ENCODE measurements at regions not wholly inside any gene's neighbourhood (a gene's known extent, or its start where the extent isn't known, plus 50 kb on each side); places are given as distances from the start of the nearest gene placed in this dataset.

DNA sequence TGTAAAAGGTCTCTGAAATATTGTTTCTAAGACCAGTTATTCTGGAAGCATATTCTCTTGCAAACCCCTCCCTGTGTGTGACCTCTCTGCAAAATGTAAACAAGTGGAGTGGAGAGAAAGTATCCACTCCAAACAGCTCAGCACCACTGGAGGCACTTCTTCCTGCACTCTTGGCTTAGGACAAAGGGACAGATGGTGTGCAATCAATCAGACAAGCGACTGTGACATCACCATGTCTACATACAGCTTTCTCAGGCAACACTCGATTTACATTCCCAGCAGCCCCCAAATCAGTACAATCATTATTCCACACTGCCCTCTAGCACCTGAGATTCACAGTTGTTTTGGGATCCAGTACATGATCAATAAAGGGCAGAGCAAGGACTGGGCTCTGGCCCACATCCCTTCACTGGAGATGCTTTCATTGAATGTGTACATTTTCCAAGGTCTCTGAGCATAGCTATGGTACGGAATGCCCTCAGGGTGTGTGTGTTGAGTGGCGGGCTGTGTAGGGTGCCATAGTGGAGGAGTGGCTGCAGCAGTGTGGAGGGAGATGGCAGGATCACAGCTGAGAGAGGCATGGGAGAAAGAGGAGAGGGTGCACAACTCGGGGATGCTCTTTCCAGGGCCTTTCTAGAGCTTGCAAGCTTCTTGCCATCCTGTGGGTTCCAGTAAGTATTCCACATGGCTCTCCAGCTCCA lies 311.8 kb upstream of the ST6GAL2 start:
- TF ChIP-seq, protein P1, sequence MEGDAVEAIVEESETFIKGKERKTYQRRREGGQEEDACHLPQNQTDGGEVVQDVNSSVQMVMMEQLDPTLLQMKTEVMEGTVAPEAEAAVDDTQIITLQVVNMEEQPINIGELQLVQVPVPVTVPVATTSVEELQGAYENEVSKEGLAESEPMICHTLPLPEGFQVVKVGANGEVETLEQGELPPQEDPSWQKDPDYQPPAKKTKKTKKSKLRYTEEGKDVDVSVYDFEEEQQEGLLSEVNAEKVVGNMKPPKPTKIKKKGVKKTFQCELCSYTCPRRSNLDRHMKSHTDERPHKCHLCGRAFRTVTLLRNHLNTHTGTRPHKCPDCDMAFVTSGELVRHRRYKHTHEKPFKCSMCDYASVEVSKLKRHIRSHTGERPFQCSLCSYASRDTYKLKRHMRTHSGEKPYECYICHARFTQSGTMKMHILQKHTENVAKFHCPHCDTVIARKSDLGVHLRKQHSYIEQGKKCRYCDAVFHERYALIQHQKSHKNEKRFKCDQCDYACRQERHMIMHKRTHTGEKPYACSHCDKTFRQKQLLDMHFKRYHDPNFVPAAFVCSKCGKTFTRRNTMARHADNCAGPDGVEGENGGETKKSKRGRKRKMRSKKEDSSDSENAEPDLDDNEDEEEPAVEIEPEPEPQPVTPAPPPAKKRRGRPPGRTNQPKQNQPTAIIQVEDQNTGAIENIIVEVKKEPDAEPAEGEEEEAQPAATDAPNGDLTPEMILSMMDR (IDR thresholded peaks at IDR 0.05), result no peak
- TF ChIP-seq EZH2 (IDR thresholded peaks at IDR 0.05; ENCODE audit: borderline replicate concordance, insufficient read depth, low read depth, low read length, poor library complexity, severe bottlenecking), result no peak

All from B cell (primary cell).